ENCODE measurements at regions not wholly inside any gene's neighbourhood (a gene's known extent, or its start where the extent isn't known, plus 50 kb on each side); places are given as distances from the start of the nearest gene placed in this dataset.

GRCh38 chr2:155714983-155715382 is 617.5 kb downstream of the NR4A2 start:
- no peaks in the 10 kb centered on the region for H3K27me3 ChIP-seq (ENCODE audit: control insufficient read depth, insufficient read depth, low read length)
- no peak overlapping the region for H2BK15ac ChIP-seq (ENCODE audit: low read depth, low read length)
- H2BK120ac ChIP-seq (ENCODE audit: low read depth, low read length) = no peak overlapping the region
- H3K36me3 ChIP-seq (ENCODE audit: control insufficient read depth, insufficient read depth, low read length) = no peaks in the 10 kb centered on the region
- H2AK5ac ChIP-seq (ENCODE audit: low read depth, low read length) = no peak overlapping the region
- dilution Hi-C loops (cut with HindIII; ENCODE audit: low sequenced_read_pairs, unreplicated experiment) = no loop called here
- no peaks in the 10 kb centered on the region for H4K20me1 ChIP-seq (ENCODE audit: insufficient read depth, low read length)
- in situ Hi-C loops (cut with MboI; ENCODE audit: low sequenced_read_pairs) = no loop called here
- H3K56ac ChIP-seq (ENCODE audit: extremely low read depth, insufficient read depth, low read length) = no peak overlapping the region
- ChIA-PET POLR2A (ENCODE audit: unreplicated experiment) (no interaction called here), CTCF (no interaction called here)
- no peak overlapping the region for H4K8ac ChIP-seq (ENCODE audit: low read depth in 2 of 2, low read length in 2 of 2)
- TF ChIP-seq RCOR1 (IDR thresholded peaks at IDR 0.05; ENCODE audit: insufficient replicate concordance, low read length) (no peak), RFX5 (IDR thresholded peaks at IDR 0.05; ENCODE audit: low read depth, low read length) (no peak), CTCF (conservative IDR thresholded peaks at IDR 0.05; ENCODE audit: low read depth, low read length) (no peak), ELK1 (IDR thresholded peaks at IDR 0.05; ENCODE audit: borderline replicate concordance, low read depth, low read length) (no peak), USF2 (IDR thresholded peaks at IDR 0.05; ENCODE audit: low read depth, low read length) (no peak), NFE2L2 (IDR thresholded peaks at IDR 0.05; ENCODE audit: low read depth, low read length) (no peak), MAZ (IDR thresholded peaks at IDR 0.05; ENCODE audit: borderline replicate concordance, low read depth, low read length) (no peak), MAFK (IDR thresholded peaks at IDR 0.05; ENCODE audit: low read depth, low read length) (no peak), CHD1 (IDR thresholded peaks at IDR 0.05; ENCODE audit: low read depth, low read length) (no peak), CEBPB (IDR thresholded peaks at IDR 0.05; ENCODE audit: low read depth, low read length) (no peak), FOS (IDR thresholded peaks at IDR 0.05; ENCODE audit: low read depth, low read length) (no peak)
- no peak overlapping the region for H2BK20ac ChIP-seq (ENCODE audit: low read depth, low read length)
- no peaks in the 10 kb centered on the region for H3K79me1 ChIP-seq (ENCODE audit: low read depth in 1 of 2, low read length in 2 of 2)
- H3K4me3 ChIP-seq (ENCODE audit: insufficient read depth, low read depth, low read length) = no peak overlapping the region
- no peak overlapping the region for H4K5ac ChIP-seq (ENCODE audit: low read depth, low read length)
- peaks cover 3% of the 10 kb centered on the region; the same call in 1 of the 2 replicates for H3K9me3 ChIP-seq (ENCODE audit: control insufficient read depth, insufficient read depth, low read length)
- WGBS, 2 experiments (ENCODE audit: extremely low coverage in 2 of 2, insufficient read length in 1 of 2) = no CpG with 5 or more reads among the region's 1 CpG
- H4K91ac ChIP-seq (ENCODE audit: insufficient read depth, low read depth, low read length) = no peak overlapping the region
- no TSS peak for BruUV-seq (replicated peaks)
- no peak overlapping the region for H2AK9ac ChIP-seq (replicated peaks; ENCODE audit: low read depth, low read length, poor library complexity)
- no peak overlapping the region for H3K9ac ChIP-seq (ENCODE audit: low read depth, low read length)
- no peaks in the 10 kb centered on the region for H3K9me1 ChIP-seq (ENCODE audit: insufficient read depth, low read length)
- no peak overlapping the region for H3K4me2 ChIP-seq (ENCODE audit: low read depth, low read length)
- intact Hi-C loops (cut with micrococcal nuclease) = no loop called here
- no peak overlapping the region for H3K18ac ChIP-seq (ENCODE audit: low read depth, low read length)
- no peaks in the 10 kb centered on the region for H3K4me1 ChIP-seq (ENCODE audit: control insufficient read depth, insufficient read depth, low read length)
- ATAC-seq (ENCODE audit: low read depth) = no peak
- H3K23ac ChIP-seq (ENCODE audit: low read depth, low read length) = no peak overlapping the region
- H3K27ac ChIP-seq (ENCODE audit: insufficient read depth, low read length) = no peak overlapping the region
- DNase-seq = no peak
- H2AFZ ChIP-seq (replicated peaks; ENCODE audit: low read length, poor library complexity) = no peak overlapping the region
- no peak overlapping the region for H3K14ac ChIP-seq (replicated peaks; ENCODE audit: low read depth, low read length)
- H3K4ac ChIP-seq (ENCODE audit: low read depth, low read length) = no peak overlapping the region
- no peak overlapping the region for H2BK5ac ChIP-seq (ENCODE audit: low read depth, low read length, poor library complexity, severe bottlenecking)

Data from IMR-90 (cell line).